ENCODE measurements at regions not wholly inside any gene's neighbourhood (a gene's known extent, or its start where the extent isn't known, plus 50 kb on each side); places are given as distances from the start of the nearest gene placed in this dataset.
"Not testable (repeated sequence)": the region's sequence is repeated elsewhere in the genome, so short reads cannot be mapped to it uniquely, and the experiment has no call there.

DNA sequence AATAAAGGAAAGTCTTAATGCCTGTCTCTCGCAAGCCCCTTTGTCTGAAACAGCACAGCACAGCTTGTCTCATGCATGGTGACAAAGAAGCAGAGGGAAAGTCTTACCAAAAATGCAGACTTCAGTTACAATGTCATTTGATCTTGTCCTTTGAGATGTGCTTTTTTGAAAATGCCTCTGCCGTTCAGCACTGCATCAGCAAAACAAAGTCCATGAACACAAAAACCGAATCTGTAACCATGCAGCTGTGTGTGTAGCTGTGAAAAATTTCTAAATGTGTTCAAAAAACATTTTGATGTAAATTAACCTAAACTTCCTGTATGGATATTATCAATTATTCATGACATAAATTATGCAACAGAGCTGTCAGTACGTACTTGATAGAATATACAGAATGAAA is 391.9 kb upstream of the FRG2C start:
- intact Hi-C loops (cut with micrococcal nuclease); DNase-seq; H3K9ac ChIP-seq (ENCODE audit: low read length); H3K4me2 ChIP-seq (replicated peaks; ENCODE audit: low read depth, low read length, poor library complexity, severe bottlenecking); POLR2A ChIA-PET; H2AFZ ChIP-seq (ENCODE audit: insufficient read depth, low read depth, low read length, poor library complexity, severe bottlenecking); H3K4me1 Mint-ChIP-seq; H4K20me1 ChIP-seq (ENCODE audit: control insufficient read depth, insufficient read depth, low read length, poor library complexity, severe bottlenecking); H3K4me1 ChIP-seq (ENCODE audit: control insufficient read depth in 2 of 2, insufficient read depth in 2 of 2, low read length in 2 of 2); H3K9me3 Mint-ChIP-seq (ENCODE audit: insufficient read depth); H3K27ac Mint-ChIP-seq; H3K36me3 ChIP-seq (replicated peaks in 1 of 2; ENCODE audit: control extremely low read depth in 1 of 2, control insufficient read depth in 1 of 2, extremely low read depth in 1 of 2, insufficient read depth in 2 of 2, low read length in 1 of 2); H3K27ac ChIP-seq (ENCODE audit: low read length in 2 of 2); H3K27me3 Mint-ChIP-seq; CTCF ChIA-PET; H3K27me3 ChIP-seq (replicated peaks in 1 of 4; ENCODE audit: control extremely low read depth in 1 of 4, control insufficient read depth in 3 of 4, insufficient read depth in 4 of 4, low read length in 3 of 4); H3K9me3 ChIP-seq (ENCODE audit: control extremely low read depth in 1 of 3, control insufficient read depth in 2 of 3, insufficient read depth in 1 of 3, low read length in 2 of 3); H3K4me3 ChIP-seq (ENCODE audit: control extremely low read depth in 1 of 5, extremely low read depth in 1 of 5, insufficient read depth in 1 of 5, low read depth in 2 of 5, low read length in 4 of 5); H3K4me3 Mint-ChIP-seq; H3K79me2 ChIP-seq (ENCODE audit: control insufficient read depth, insufficient read depth, low read length); ATAC-seq (ENCODE audit: low read depth): not testable (repeated sequence)
- no CpG with 5 or more reads among the region's 4 CpGs for WGBS (ENCODE audit: insufficient coverage)

DNA sequence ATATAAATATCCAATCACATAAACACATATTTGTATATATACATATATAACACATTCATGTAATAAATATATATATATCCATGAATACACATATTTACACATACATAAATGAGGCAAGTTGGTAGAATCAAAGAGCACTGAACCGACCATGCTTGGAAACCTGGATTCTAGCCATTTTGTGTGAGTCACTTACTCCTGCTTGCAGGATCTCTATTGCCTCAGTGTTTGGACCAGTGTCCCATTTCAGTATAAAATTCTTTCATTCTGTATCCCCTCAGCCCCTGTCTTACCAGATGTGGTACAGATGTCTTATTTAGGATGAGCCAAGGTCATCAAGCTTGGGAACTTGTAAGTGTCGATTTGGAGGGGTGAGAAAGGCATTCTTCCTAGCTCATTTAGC is 391.4 kb upstream of the FRG2C start:
- DNase-seq = no peak
- no peaks in the 10 kb centered on the region for H3K9me3 Mint-ChIP-seq (ENCODE audit: insufficient read depth)
- ChIA-PET POLR2A (no interaction called here), CTCF (interaction anchor here (0.7 kb wide), 1 partner anchor 11 kb away, joined by 3 read pairs; no protein-coding TSS in a partner anchor)
- Histone ChIP-seq H3K4me1 (ENCODE audit: control insufficient read depth in 2 of 2, insufficient read depth in 2 of 2, low read length in 2 of 2) (no peaks in the 10 kb centered on the region), H3K36me3 (replicated peaks in 1 of 2; ENCODE audit: control extremely low read depth in 1 of 2, control insufficient read depth in 1 of 2, extremely low read depth in 1 of 2, insufficient read depth in 2 of 2, low read length in 1 of 2) (no peaks in the 10 kb centered on the region), H3K4me3 (ENCODE audit: control extremely low read depth in 1 of 5, extremely low read depth in 1 of 5, insufficient read depth in 1 of 5, low read depth in 2 of 5, low read length in 4 of 5) (no peak overlapping the region), H3K27ac (ENCODE audit: low read length in 2 of 2) (no peak overlapping the region), H3K27me3 (replicated peaks in 1 of 4; ENCODE audit: control extremely low read depth in 1 of 4, control insufficient read depth in 3 of 4, insufficient read depth in 4 of 4, low read length in 3 of 4) (no peaks in the 10 kb centered on the region), H2AFZ (ENCODE audit: insufficient read depth, low read depth, low read length, poor library complexity, severe bottlenecking) (no peak overlapping the region), H3K4me2 (replicated peaks; ENCODE audit: low read depth, low read length, poor library complexity, severe bottlenecking) (no peak overlapping the region), H4K20me1 (ENCODE audit: control insufficient read depth, insufficient read depth, low read length, poor library complexity, severe bottlenecking) (no peaks in the 10 kb centered on the region), H3K9ac (ENCODE audit: low read length) (no peak overlapping the region), H3K79me2 (ENCODE audit: control insufficient read depth, insufficient read depth, low read length) (no peaks in the 10 kb centered on the region), H3K9me3 (ENCODE audit: control extremely low read depth in 1 of 3, control insufficient read depth in 2 of 3, insufficient read depth in 1 of 3, low read length in 2 of 3) (no peaks in the 10 kb centered on the region)
- ATAC-seq (ENCODE audit: low read depth) = no peak
- H3K27me3 Mint-ChIP-seq = no peaks in the 10 kb centered on the region
- intact Hi-C loops (cut with micrococcal nuclease) = no loop called here
- H3K4me1 Mint-ChIP-seq = no peaks in the 10 kb centered on the region
- no CpG with 5 or more reads among the region's 2 CpGs for WGBS (ENCODE audit: insufficient coverage)
- no peak overlapping the region for H3K4me3 Mint-ChIP-seq
- H3K27ac Mint-ChIP-seq = no peak overlapping the region
- TF ChIP-seq, protein P1, sequence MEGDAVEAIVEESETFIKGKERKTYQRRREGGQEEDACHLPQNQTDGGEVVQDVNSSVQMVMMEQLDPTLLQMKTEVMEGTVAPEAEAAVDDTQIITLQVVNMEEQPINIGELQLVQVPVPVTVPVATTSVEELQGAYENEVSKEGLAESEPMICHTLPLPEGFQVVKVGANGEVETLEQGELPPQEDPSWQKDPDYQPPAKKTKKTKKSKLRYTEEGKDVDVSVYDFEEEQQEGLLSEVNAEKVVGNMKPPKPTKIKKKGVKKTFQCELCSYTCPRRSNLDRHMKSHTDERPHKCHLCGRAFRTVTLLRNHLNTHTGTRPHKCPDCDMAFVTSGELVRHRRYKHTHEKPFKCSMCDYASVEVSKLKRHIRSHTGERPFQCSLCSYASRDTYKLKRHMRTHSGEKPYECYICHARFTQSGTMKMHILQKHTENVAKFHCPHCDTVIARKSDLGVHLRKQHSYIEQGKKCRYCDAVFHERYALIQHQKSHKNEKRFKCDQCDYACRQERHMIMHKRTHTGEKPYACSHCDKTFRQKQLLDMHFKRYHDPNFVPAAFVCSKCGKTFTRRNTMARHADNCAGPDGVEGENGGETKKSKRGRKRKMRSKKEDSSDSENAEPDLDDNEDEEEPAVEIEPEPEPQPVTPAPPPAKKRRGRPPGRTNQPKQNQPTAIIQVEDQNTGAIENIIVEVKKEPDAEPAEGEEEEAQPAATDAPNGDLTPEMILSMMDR (IDR thresholded peaks at IDR 0.05) = no peak
- no peak for TF ChIP-seq EZH2 (IDR thresholded peaks at IDR 0.05; ENCODE audit: borderline replicate concordance, insufficient read depth, low read depth, low read length, poor library complexity, severe bottlenecking)

DNA sequence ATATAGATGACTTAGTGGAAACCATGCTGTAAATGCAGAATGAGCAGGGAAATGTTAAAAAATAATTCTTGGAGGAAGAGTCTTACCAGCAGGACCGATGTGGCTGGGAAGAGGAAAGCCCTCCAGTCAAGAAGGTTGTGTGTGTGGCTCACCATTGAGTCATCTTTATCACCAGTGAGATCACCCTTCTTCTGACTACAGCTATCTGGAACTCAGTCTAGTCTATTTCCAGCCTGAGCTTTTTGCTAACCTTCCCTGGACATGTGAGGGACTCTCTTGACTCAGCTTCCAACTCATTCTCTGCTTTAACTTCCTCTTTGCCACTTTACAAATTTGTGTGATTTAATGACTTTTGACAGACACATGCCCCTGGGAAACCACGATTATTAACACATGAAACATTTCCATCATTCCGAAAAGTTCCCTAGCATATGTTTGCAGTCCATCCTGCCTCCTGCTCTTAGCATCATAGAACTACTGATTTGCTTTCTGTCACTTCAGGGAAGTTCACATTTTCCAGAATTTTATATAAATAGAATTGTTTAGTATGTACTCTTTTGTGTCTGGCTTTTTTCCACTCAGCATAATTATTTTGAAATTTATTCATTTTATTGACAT is 378.5 kb upstream of the FRG2C start:
- H3K9me3 ChIP-seq (ENCODE audit: control extremely low read depth in 1 of 3, control insufficient read depth in 2 of 3, insufficient read depth in 1 of 3, low read length in 2 of 3); POLR2A ChIA-PET; H3K27me3 ChIP-seq (replicated peaks in 1 of 4; ENCODE audit: control extremely low read depth in 1 of 4, control insufficient read depth in 3 of 4, insufficient read depth in 4 of 4, low read length in 3 of 4); H3K4me1 ChIP-seq (ENCODE audit: control insufficient read depth in 2 of 2, insufficient read depth in 2 of 2, low read length in 2 of 2); ATAC-seq (ENCODE audit: low read depth); H3K27me3 Mint-ChIP-seq; intact Hi-C loops (cut with micrococcal nuclease); H3K4me1 Mint-ChIP-seq; H3K9ac ChIP-seq (ENCODE audit: low read length); H3K27ac Mint-ChIP-seq; H3K4me3 Mint-ChIP-seq; H3K79me2 ChIP-seq (ENCODE audit: control insufficient read depth, insufficient read depth, low read length); H2AFZ ChIP-seq (ENCODE audit: insufficient read depth, low read depth, low read length, poor library complexity, severe bottlenecking); H3K27ac ChIP-seq (ENCODE audit: low read length in 2 of 2); DNase-seq; H3K36me3 ChIP-seq (replicated peaks in 1 of 2; ENCODE audit: control extremely low read depth in 1 of 2, control insufficient read depth in 1 of 2, extremely low read depth in 1 of 2, insufficient read depth in 2 of 2, low read length in 1 of 2); H4K20me1 ChIP-seq (ENCODE audit: control insufficient read depth, insufficient read depth, low read length, poor library complexity, severe bottlenecking); H3K4me2 ChIP-seq (replicated peaks; ENCODE audit: low read depth, low read length, poor library complexity, severe bottlenecking); CTCF ChIA-PET; H3K9me3 Mint-ChIP-seq (ENCODE audit: insufficient read depth); H3K4me3 ChIP-seq (ENCODE audit: control extremely low read depth in 1 of 5, extremely low read depth in 1 of 5, insufficient read depth in 1 of 5, low read depth in 2 of 5, low read length in 4 of 5): not testable (repeated sequence)
- 0% methylated on average over 1 of the region's 3 CpGs for WGBS (ENCODE audit: insufficient coverage)
